ENCODE measurements at regions not wholly inside any gene's neighbourhood (a gene's known extent, or its start where the extent isn't known, plus 50 kb on each side); places are given as distances from the start of the nearest gene placed in this dataset.

- peak overlapping the region; percentile 54 for H3K27ac Mint-ChIP-seq (ENCODE audit: unreplicated experiment)
- no peak for TF ChIP-seq CTCF (IDR thresholded peaks at IDR 0.05)
- H3K4me1 Mint-ChIP-seq (ENCODE audit: low read depth): peaks cover 19% of the 10 kb centered on the region
- no peak overlapping the region for H3K4me3 Mint-ChIP-seq (ENCODE audit: unreplicated experiment)
- H3K9me3 Mint-ChIP-seq (ENCODE audit: low read depth): peaks cover 3% of the 10 kb centered on the region
- DNase-seq (ENCODE audit: low spot score): no peak
- H3K27me3 Mint-ChIP-seq (ENCODE audit: low read depth): no peaks in the 10 kb centered on the region
- no peaks in the 10 kb centered on the region for H3K36me3 Mint-ChIP-seq (ENCODE audit: low read depth)
These were observed 56.6 kb upstream of the HK2 start for GRCh38 chr2:74777161-74777900.

DNA sequence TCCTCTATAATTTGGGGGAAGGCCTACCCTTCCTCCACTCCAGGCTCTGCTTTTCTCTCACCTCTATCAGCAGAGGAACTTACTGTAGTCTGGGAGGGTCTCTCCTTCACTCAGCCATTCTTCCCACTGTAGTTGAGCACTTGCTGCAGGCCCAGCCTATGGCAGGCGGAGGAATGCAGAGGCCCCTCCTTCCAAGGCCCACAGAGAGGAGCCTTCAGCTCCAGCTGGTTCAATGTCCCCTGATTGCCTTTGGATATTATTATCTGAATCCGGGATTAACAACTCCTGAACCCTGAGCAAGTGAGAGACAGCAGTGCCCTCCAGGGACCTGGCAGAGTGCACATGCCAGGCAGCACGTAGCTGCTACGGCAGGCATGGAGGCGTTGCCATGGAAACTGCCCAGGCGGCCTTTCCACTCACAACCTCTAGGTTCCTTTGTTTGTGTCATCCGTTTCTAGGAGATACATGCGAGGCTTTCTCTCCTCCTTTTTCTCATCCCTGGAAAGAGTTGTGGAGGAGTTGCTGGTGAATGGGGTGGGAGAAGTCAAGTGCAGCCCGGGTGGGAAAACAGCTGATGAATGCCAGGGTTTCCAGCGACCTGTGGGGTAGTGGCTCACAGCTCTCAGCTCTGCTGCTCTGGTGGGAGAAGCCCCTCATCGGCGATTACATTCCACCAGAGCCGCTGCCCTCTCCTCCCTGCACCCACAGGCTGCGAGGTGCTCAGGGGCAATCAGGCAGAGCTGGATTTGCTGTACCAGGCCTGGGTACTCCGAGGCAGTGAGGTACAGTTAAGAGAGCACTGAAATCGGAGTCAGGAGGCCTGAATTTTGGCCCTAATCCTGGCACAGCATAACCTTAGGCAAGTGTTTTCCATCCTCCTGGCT, 55.3 kb upstream of the HK2 start:
- Mint-ChIP-seq H3K9me3 (ENCODE audit: low read depth) (peaks cover 3% of the 10 kb centered on the region), H3K4me1 (ENCODE audit: low read depth) (peaks cover 10% of the 10 kb centered on the region), H3K27ac (ENCODE audit: unreplicated experiment) (no peak overlapping the region), H3K27me3 (ENCODE audit: low read depth) (no peaks in the 10 kb centered on the region), H3K4me3 (ENCODE audit: unreplicated experiment) (no peak overlapping the region), H3K36me3 (ENCODE audit: low read depth) (no peaks in the 10 kb centered on the region)
- no peak for TF ChIP-seq CTCF (IDR thresholded peaks at IDR 0.05)
- no peak for DNase-seq (ENCODE audit: low spot score)

- DNase-seq (ENCODE audit: low spot score): no peak
- TF ChIP-seq CTCF (IDR thresholded peaks at IDR 0.05): no peak
- peaks cover 3% of the 10 kb centered on the region for H3K9me3 Mint-ChIP-seq (ENCODE audit: low read depth)
These were observed 54.7 kb upstream of the HK2 start for GRCh38 chr2:74779265-74779558.

DNA sequence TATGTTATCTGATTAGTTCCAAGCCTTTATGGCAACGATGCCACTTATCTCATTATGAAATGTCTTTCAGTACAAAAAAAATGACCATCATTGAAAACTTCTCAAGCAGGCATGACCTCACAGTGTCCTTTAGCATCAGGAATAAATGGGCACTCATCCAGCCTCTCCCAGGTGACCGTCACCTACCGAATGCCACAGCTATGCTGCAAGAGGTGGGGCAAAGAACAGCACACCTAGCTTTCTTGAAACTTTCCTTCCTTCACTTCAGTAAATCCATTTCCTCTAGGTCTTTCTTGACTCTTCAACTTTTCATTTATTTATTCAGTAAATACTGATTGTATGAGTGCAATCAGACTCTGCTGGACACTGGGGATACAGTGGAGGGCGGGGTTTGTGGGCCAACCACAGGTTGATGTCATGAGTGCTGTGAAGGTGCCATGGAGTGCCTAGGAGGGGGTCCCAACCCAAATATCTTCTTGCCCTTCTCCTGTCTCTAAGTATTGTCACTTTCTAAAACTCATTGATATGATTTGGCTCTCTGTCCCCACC, 54.3 kb upstream of the HK2 start:
- no peak overlapping the region for H3K27ac Mint-ChIP-seq (ENCODE audit: unreplicated experiment)
- peaks cover 10% of the 10 kb centered on the region for H3K4me1 Mint-ChIP-seq (ENCODE audit: low read depth)
- no peak for TF ChIP-seq CTCF (IDR thresholded peaks at IDR 0.05)
- no peaks in the 10 kb centered on the region for H3K27me3 Mint-ChIP-seq (ENCODE audit: low read depth)
- no peak for DNase-seq (ENCODE audit: low spot score)
- no peak overlapping the region for H3K4me3 Mint-ChIP-seq (ENCODE audit: unreplicated experiment)
- no peaks in the 10 kb centered on the region for H3K36me3 Mint-ChIP-seq (ENCODE audit: low read depth)
- peaks cover 3% of the 10 kb centered on the region for H3K9me3 Mint-ChIP-seq (ENCODE audit: low read depth)

More at GRCh38 chr2:74779265-74779558, 54.7 kb upstream of the HK2 start:
- H3K36me3 Mint-ChIP-seq (ENCODE audit: low read depth): no peaks in the 10 kb centered on the region
- no peaks in the 10 kb centered on the region for H3K27me3 Mint-ChIP-seq (ENCODE audit: low read depth)
- H3K4me1 Mint-ChIP-seq (ENCODE audit: low read depth): peaks cover 10% of the 10 kb centered on the region
- no peak overlapping the region for H3K27ac Mint-ChIP-seq (ENCODE audit: unreplicated experiment)
- H3K4me3 Mint-ChIP-seq (ENCODE audit: unreplicated experiment): no peak overlapping the region

All from chondrocyte (in vitro differentiated cells).